ENCODE measurements at regions not wholly inside any gene's neighbourhood (a gene's known extent, or its start where the extent isn't known, plus 50 kb on each side); places are given as distances from the start of the nearest gene placed in this dataset.

- TF ChIP-seq POLR2A (IDR thresholded peaks at IDR 0.05; ENCODE audit: low read depth, low read length) (no peak), CTCF (conservative IDR thresholded peaks at IDR 0.05; ENCODE audit: low read depth, low read length) (no peak), SMC3 (IDR thresholded peaks at IDR 0.05; ENCODE audit: low read depth, low read length) (no peak), CHD1 (IDR thresholded peaks at IDR 0.05; ENCODE audit: low read depth, low read length) (no peak), BHLHE40 (IDR thresholded peaks at IDR 0.05; ENCODE audit: low read depth, low read length) (no peak), MXI1 (IDR thresholded peaks at IDR 0.05; ENCODE audit: borderline replicate concordance, low read depth, low read length) (no peak), RFX5 (IDR thresholded peaks at IDR 0.05; ENCODE audit: low read depth, low read length) (no peak), RAD21 (IDR thresholded peaks at IDR 0.05; ENCODE audit: low read length) (no peak), USF2 (IDR thresholded peaks at IDR 0.05; ENCODE audit: low read depth, low read length) (no peak), FOS (IDR thresholded peaks at IDR 0.05; ENCODE audit: low read depth, low read length) (no peak), RCOR1 (IDR thresholded peaks at IDR 0.05; ENCODE audit: insufficient replicate concordance, low read length) (no peak), MAZ (IDR thresholded peaks at IDR 0.05; ENCODE audit: borderline replicate concordance, low read depth, low read length) (no peak), ELK1 (IDR thresholded peaks at IDR 0.05; ENCODE audit: borderline replicate concordance, low read depth, low read length) (no peak)
Observed at GRCh38 chr13:100899720-100900316, 225.2 kb upstream of the TMTC4 start.
